ENCODE measurements at regions not wholly inside any gene's neighbourhood (a gene's known extent, or its start where the extent isn't known, plus 50 kb on each side); places are given as distances from the start of the nearest gene placed in this dataset.
"Not testable (repeated sequence)": the region's sequence is repeated elsewhere in the genome, so short reads cannot be mapped to it uniquely, and the experiment has no call there.

GRCh38 chr11:89616999-89617602 is 93.0 kb upstream of the TRIM77 start:
- not testable (repeated sequence) for H3K36me3 ChIP-seq, H3K4me3 ChIP-seq, H3K9me3 ChIP-seq, H3K27me3 ChIP-seq, H3K27ac ChIP-seq
- DNase-seq (ENCODE audit: low spot score in 2 of 2) = peak in 1 of 2 donors; percentile 5
- peak; percentile 23 to 58 (median 34) for TF ChIP-seq CTCF (IDR thresholded peaks at IDR 0.05)
- 50 to 53% methylated on average over 1 of the region's 1 CpG for WGBS, 2 donors
- peaks cover 0 to 18% (median 0%) of the 10 kb centered on the region in 4 donors for H3K4me1 ChIP-seq

- H3K27ac ChIP-seq; H3K27me3 ChIP-seq; H3K36me3 ChIP-seq; H3K9me3 ChIP-seq; H3K4me3 ChIP-seq; H3K4me1 ChIP-seq; DNase-seq (ENCODE audit: low spot score in 2 of 2): not testable (repeated sequence)
- WGBS, 2 donors = 50 to 51% methylated on average over 3 of the region's 3 CpGs
Observed at GRCh38 chr11:89620721-89621120, 89.4 kb upstream of the TRIM77 start.

GRCh38 chr11:89625171-89625570 is 84.9 kb upstream of the TRIM77 start:
- DNase-seq (ENCODE audit: low spot score in 2 of 2) = no peak
- H3K27me3 ChIP-seq = no peaks in the 10 kb centered on the region
- H3K4me3 ChIP-seq = no peak overlapping the region
- no peak overlapping the region for H3K27ac ChIP-seq
- no peaks in the 10 kb centered on the region for H3K4me1 ChIP-seq
- 77 to 79% methylated on average over 6 of the region's 6 CpGs for WGBS, 2 donors
- TF ChIP-seq CTCF (IDR thresholded peaks at IDR 0.05) = no peak
- TF ChIP-seq EP300 (IDR thresholded peaks at IDR 0.05) = no peak
- no peak for TF ChIP-seq POLR2A (IDR thresholded peaks at IDR 0.05)
- no peaks in the 10 kb centered on the region for H3K36me3 ChIP-seq
- no peaks in the 10 kb centered on the region for H3K9me3 ChIP-seq

- no peak for TF ChIP-seq CTCF (IDR thresholded peaks at IDR 0.05)
- no peak for TF ChIP-seq POLR2A (IDR thresholded peaks at IDR 0.05)
- TF ChIP-seq EP300 (IDR thresholded peaks at IDR 0.05) = no peak
- H3K27ac ChIP-seq = no peak overlapping the region
- no peak overlapping the region for H3K4me3 ChIP-seq
- H3K4me1 ChIP-seq = no peaks in the 10 kb centered on the region
- DNase-seq (ENCODE audit: low spot score in 2 of 2) = no peak
- no peaks in the 10 kb centered on the region for H3K27me3 ChIP-seq
- H3K9me3 ChIP-seq = no peaks in the 10 kb centered on the region
- H3K36me3 ChIP-seq = no peaks in the 10 kb centered on the region
Observed at GRCh38 chr11:89626366-89626765, 83.7 kb upstream of the TRIM77 start.

GRCh38 chr11:89626881-89627280 is 83.2 kb upstream of the TRIM77 start:
- not testable (repeated sequence) for H3K27ac ChIP-seq; H3K27me3 ChIP-seq; H3K4me1 ChIP-seq; H3K36me3 ChIP-seq; H3K9me3 ChIP-seq; DNase-seq (ENCODE audit: low spot score in 2 of 2); H3K4me3 ChIP-seq
- TF ChIP-seq EP300 (IDR thresholded peaks at IDR 0.05) = peak in 1 of 2 donors; percentile 44
- WGBS, 2 donors = 78 to 80% methylated on average over 2 of the region's 2 CpGs

GRCh38 chr11:89633135-89633705 is 76.9 kb upstream of the TRIM77 start:
- Histone ChIP-seq H3K4me1 (no peaks in the 10 kb centered on the region), H3K4me3 (no peak overlapping the region), H3K9me3 (no peaks in the 10 kb centered on the region), H3K36me3 (no peaks in the 10 kb centered on the region), H3K27ac (no peak overlapping the region), H3K27me3 (no peaks in the 10 kb centered on the region)
- DNase-seq (ENCODE audit: low spot score in 2 of 2) = no peak
- TF ChIP-seq CTCF (IDR thresholded peaks at IDR 0.05) (no peak), EP300 (IDR thresholded peaks at IDR 0.05) (no peak), POLR2A (IDR thresholded peaks at IDR 0.05) (no peak)
- WGBS, 2 donors = 39 to 53% methylated on average over 1 of the region's 1 CpG

- not testable (repeated sequence) for H3K4me3 ChIP-seq; H3K27ac ChIP-seq; H3K36me3 ChIP-seq; H3K4me1 ChIP-seq; H3K27me3 ChIP-seq; H3K9me3 ChIP-seq; DNase-seq (ENCODE audit: low spot score in 2 of 2)
- 92 to 93% methylated on average over 3 of the region's 3 CpGs for WGBS, 2 donors
Observed at GRCh38 chr11:89640777-89641176, 69.3 kb upstream of the TRIM77 start.

GRCh38 chr11:89648232-89648631 is 61.9 kb upstream of the TRIM77 start:
- H3K27ac ChIP-seq; DNase-seq (ENCODE audit: low spot score in 2 of 2): not testable (repeated sequence)
- 78 to 79% methylated on average over 1 of the region's 1 CpG for WGBS, 2 donors

GRCh38 chr11:89648996-89649395 is 61.1 kb upstream of the TRIM77 start:
- not testable (repeated sequence) for H3K36me3 ChIP-seq; DNase-seq (ENCODE audit: low spot score in 2 of 2); H3K9me3 ChIP-seq; H3K4me3 ChIP-seq; H3K27me3 ChIP-seq; H3K27ac ChIP-seq; H3K4me1 ChIP-seq
- WGBS, 2 donors = 91 to 100% methylated on average over 5 of the region's 5 CpGs

More at GRCh38 chr11:89648232-89648631, 61.9 kb upstream of the TRIM77 start:
- H3K4me1 ChIP-seq, H3K4me3 ChIP-seq, H3K36me3 ChIP-seq, H3K27me3 ChIP-seq, H3K9me3 ChIP-seq: not testable (repeated sequence)
